GM18511 (cell line): ENCODE measurements at regions not wholly inside any gene's neighbourhood (a gene's known extent, or its start where the extent isn't known, plus 50 kb on each side); places are given as distances from the start of the nearest gene placed in this dataset.

ENCODE experiments used
- ATAC-seq: cut with Tn5 transposase; IDR thresholded peaks from one replicate; pipeline ENCODE4 v1.9.1; 2021; ENCODE audit warnings: mild to moderate bottlenecking, moderate library complexity; ENCODE audit not compliant: unreplicated experiment

DNA sequence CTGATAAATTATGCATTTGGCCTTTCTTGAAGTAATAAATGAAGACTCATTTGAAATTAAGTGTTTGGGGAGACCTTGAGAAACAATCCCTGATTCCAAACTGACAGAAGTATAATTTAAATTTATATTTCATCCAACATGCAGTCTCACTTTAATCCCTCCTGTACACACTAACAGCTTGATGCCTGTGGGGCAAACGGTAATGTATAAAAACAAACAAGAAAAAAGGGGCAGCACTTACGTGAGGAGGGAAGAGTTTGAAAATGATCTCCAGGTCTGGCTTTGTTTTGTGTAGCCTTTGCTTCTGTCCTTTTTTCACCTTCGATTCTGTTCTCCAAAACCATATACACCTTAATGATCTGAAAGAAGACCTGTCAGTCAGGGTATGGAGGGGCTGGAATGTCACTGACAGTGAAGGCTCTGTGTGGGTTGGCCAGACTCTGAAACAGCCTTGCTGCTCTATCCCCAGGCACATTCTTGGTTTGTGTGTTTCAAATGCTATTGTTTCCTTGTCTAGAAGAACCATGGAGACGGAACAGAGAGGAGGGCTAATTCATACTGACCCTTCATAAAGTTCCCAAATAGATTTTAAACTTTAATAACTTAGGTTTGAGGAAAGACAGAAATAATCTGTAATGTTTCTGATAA is 338.2 kb upstream of the WWC1 start:
- ATAC-seq, result no peak

DNA sequence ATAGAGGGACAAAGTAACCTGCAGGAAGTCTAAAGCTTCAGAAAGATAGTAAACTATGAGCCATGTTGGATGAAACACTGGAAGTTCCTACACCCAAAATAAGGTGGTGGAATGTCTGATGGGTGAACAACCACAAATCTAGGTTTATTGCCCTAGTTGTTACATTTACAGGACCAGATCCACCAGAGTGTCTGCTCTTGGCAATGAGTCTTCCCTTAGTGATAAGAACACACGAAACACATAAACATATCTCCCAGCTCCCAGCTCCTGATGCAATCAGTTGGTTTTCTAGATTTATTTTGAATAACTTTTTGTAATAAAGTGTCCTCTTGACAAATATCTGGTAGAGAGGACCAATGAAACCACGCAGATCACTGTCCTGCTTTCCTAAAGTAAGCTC is 329.7 kb upstream of the WWC1 start:
- no peak for ATAC-seq

DNA sequence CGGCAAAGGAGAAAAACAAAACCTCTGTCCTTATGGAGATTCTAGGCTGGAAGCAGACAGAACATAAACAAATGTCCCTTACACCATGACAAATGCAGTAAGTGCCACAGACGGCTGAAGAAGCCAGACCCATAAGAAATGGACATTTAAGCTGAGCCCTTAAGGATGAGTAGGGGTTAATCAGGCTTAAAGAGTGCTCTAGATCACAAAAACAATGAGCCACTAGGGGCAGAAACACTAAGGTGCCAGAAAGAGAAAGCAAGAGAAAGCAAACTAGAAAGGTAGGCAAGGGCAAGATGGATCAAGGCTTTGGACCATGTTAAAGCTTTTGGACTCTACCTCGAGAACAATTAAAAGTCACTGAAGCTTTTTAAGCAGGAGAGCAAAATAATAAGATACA is 326.9 kb upstream of the WWC1 start:
- no peak for ATAC-seq

DNA sequence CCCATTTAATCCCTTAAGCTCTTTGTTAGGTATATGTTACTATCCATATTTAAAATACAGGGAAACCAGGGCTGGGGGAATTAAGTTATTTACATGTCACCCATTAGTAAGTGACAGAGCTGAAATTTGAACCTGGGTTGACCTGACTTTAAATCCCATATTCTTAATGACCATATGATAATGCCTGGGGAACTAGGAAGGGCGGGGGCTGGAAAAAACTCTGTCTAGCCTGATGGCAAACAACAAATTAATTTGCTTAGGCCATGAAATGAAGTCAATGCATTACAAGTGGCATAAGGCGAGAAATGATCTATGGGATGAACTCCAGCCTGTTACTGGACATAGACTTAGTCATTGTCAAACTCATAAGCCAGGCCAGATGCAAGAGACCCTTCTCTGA is 325.7 kb upstream of the WWC1 start:
- ATAC-seq, result no peak

DNA sequence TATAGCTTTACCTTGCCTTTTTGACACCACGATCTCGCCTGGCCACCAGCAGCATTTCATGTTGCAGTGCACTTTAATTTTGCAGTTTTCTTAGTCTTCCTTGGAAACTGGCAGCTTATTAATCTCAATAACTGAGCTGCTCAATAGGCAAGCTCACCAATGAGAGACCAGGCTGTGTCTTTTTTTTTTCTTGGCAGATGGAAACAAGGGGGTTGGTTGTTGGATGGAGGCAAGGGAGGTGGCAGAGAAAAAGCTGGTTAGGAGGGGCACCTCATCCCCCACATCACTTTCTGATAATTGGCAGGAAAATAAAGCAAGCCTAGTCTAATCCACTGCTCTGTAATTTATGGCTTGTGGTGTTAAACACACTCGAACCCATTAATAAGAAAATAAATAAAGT is 324.5 kb upstream of the WWC1 start:
- ATAC-seq, result no peak

DNA sequence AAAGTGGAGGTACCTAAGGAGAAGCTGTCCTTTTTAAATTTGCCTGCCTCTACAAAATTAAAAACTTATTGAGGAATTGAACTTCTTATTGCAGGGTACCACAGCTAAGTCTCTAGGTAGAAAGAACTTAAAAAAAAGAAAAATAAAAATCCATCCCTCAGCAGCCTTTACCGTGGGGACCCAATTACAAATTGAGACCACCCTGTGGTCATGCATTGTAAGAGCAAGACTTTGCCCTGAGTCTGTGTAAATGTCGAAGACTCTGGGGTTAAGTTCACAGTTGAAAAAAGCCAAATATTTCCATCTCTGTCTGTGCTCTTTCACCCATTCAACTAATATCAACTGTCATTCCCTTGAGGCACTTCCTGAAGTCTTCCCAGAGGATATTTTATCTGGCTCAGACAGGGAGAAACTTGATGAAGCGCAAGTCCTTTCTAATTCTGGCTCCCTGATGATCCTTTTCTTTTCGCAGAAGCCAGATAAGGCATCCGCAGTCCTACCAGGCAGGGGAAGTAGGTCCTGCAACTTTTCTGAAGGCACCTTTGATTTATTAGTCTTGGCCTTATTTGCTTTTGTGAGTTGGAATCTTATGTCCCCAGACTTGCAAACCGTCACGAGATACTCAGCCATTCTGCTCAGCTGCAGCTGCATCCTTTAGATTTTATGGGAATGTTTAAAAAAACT is 323.8 kb upstream of the WWC1 start:
- ATAC-seq, result no peak

DNA sequence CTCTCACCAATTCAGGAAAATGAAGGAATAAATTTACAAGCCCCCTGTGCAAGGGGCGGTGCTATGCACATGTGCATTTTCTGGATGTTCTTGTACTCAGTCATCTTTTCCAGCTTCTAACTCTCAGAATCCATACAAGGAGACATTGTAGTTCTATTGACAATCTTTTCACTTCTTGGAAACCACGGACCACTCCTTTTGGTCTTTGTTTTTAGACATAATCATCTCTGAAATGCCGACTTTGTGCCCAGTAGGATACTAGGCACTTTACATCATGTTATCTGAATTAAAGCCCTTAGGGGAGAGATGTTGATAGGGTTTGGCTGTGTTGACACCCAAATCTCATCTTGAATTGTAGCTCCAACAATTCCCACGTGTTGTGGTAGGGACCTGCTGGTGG is 322.6 kb upstream of the WWC1 start:
- no peak for ATAC-seq

DNA sequence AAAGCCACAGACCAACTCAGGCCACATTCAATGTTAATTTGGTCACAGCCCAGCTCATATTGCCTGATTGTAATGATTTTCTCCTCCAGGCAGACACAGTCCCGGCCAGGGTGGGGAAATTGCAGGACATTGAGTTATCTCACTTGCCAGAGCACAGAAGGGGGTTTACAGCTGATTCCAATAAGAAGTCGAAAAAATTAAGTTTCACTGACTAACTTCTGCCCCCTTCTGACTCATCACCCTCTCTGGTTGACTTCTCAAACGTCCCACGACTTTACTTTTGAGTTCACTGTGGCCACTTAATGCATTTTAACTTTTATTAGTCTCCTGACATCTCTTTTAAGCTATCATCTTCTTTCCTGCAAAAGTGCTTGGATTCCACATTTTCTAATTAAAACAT is 321.4 kb upstream of the WWC1 start:
- no peak for ATAC-seq

DNA sequence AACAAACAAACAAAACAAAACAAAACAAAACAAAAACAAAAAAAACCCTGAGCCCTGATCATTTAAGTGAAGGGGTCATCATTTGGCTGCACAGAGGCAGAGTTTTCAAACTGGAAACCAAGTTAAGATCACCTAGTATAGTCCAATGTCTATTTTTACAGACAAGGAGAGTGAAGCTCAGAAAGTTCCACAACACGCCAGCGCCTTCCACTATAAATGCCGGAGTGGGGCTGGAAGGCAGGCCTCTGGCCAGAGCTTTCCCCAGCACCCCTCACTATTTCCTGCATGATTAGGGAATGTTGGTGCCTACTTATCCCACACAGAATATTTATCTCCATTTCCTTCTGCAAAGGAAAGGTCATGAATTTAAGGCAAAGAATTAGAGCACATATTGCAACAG is 319.7 kb upstream of the WWC1 start:
- ATAC-seq, result no peak

DNA sequence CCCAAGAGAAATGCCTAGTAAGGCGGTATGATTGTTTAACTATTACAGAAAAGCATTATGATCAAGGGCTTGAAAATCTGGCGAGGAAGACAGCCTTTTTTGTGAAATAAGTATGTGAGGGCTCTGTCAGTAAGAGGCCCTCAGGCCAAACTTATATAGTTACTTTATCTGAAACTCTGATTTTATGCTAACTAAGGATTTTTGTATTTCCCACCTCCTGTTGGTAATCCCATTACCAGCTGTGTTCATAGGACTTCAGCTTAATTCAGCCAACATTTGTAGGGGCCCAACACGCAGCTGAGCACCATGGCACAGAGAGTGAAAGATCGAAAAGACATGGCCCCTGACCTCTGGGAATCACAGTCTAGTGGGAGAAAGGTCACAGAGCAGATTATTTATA is 318.3 kb upstream of the WWC1 start:
- ATAC-seq, result no peak

DNA sequence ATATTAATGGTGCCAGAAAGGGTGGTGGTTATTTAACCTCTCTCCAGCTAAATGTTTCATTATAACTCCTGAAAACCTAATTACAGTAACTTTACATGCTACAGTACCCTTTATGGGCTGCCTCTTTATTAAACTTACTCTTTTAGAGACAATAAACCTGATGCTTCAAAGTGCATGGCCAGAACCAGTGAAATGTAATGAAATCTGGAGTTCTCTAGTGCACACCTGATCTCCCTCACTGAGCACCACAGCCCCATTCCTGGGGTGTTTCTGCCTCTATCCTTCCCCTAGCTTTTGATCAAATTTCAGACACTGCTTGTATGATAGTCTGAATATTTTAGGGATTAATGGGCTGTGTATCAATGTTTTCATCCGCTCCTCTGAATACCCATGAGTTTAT is 306.5 kb upstream of the WWC1 start:
- ATAC-seq, result no peak

DNA sequence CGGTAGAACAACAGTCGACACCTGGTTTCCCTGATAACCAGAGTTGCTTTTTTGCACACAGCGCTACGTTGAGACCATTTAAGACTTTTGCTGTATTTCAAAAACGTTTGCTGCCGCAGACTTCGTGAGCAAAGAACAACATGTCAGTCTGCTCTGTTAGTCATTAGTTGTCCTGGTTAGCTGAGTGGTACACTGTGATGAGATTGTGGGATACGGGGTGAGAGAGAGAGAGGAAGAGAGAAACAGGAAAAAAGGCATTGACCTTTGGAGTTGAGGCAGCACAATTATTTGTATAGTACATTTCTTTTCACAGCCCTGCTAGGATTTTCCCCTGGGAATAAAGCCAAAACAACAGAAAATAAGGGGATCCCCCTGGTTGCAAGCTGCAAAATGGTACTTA is 306.1 kb upstream of the WWC1 start:
- no peak for ATAC-seq

DNA sequence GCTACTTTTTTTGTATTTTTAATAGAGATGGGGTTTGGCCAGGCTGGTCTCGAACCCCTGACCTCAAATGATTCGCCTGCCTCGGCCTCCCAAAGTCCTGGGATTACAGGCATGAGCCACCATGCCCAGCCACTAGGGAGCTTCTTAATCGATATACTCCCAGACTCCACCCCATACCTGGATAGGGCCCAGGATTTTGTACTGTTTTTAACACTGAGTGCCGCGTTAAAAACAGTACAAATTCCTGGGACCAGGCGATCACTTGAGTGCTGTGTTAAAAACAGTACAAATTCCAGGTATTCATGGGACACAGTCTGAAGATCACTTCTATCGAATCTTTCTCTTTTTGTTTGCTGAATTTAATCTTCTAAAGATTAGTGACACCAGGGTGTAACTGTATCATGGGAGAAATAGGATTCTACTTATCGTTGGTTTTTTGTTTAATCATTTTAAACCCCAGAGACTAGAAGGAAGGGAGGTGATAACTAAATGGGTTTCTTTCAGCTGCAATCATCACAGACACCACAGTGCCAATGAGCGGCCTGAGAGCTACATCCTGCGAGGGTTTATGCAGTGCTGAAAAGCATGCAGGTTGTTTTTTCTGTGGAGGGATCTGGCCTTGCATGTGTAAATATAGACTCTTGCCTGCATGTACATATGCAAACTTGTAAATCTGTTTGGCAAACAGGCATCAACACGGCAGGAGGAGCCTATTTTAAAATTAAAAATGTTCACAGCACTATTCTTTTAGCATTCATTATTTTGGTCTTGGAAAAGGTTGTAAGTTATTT is 303.8 kb upstream of the WWC1 start:
- ATAC-seq, result no peak

DNA sequence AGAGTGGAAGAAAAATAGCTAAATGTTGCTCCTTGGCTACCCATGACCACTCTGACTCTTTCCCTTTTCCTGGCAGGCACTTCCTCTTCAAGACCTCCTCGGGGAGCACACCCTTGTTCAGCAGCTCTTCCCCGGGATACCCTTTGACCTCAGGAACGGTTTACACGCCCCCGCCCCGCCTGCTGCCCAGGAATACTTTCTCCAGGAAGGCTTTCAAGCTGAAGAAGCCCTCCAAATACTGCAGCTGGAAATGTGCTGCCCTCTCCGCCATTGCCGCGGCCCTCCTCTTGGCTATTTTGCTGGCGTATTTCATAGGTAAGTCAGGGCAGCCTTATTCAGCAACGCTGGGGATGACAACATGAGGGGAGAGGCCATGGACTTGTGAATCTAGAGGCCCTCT is 298.6 kb upstream of the WWC1 start:
- ATAC-seq, result no peak

DNA sequence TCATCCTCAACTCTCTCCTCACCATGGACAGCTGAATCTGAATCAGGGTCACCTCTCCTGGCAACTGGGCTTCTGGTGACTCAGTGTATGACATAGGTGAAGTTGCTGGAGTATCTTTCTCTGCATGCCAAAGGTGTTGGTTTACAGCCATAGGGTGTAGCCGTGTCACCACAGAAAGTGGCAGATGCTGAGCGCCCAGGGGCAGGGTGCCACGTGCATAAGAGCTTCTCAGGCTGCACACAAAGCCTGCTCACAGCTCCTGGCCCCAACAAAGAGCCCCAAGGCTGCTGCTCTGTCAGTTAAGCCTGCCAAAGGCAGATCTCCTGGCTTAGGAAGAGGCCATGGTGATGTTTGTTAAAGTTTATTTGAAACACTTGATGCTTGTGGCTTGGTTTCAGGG is 297.7 kb upstream of the WWC1 start:
- ATAC-seq, result no peak

DNA sequence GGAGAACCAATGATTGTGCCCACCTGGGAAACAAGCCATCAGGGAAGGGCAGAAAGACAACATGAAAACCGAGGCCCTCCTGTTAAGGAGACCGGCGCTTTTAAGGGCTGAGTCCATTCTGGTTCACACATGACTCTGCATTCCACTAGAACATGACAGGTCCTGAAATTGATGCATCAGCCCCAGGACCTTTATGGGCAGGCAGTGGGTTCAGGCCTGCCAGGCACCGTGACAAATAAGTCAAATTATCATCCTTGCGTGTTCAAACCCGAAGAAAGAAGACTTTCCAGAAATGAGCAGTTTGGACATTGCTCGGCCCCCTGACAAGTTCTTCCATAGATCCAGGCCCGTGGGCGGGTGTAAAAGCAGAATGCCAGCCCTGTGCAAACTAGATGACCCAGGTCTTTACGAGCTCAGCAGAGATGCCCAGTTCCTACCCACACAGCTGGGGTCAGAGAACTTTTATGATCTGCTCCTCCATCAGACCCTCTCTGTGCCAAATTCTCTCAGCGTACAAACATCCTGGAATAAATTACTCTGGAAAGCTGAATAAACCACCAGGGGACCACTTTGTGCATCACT is 295.5 kb upstream of the WWC1 start:
- no peak for ATAC-seq

DNA sequence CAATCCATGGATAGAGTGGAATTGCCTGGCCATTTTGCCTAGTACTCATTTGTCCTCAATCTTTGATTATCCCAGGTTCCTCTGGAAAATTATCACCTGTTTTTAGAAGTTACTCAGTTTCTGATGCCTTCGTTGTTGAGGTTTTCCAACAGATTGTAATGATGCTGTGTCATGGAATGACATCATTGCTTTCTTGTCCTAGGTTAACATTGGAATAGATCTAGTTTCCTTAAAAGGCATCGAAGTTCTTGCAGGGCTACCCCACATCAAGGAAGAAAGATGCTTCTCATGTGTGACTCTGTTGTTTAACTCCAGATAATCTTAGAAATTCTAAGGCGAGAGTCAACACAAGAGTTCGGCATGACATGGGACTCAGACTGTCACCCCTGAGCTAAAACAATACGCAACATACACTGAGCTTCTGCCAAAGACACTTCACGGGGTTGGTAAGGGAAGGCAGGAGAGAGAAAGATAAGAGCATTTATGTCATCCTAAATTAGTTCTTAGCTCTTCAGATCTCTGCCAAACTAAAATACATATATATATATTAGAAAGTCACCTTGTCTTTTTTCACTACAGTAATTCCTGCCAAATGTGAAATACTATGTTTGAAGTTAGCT is 293.2 kb upstream of the WWC1 start:
- ATAC-seq, result no peak

DNA sequence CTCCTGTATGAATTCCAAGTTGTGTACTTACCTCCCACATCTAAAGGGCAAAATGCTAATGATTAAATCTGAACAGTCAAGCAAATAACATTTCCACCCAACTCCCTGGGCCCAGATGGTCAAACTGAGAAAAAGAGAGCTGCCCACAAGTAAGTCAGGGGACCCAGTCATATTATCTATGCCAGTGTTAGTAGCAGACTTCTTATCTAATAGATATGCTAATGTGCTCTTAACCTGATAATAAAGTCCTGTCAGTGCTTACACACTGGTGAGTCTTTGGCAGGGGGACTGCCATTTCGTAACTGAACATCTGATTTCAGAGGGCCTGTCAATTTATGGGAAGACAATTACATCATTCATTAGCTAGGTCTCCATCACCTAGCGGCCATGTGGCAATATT is 292.3 kb upstream of the WWC1 start:
- no peak for ATAC-seq

DNA sequence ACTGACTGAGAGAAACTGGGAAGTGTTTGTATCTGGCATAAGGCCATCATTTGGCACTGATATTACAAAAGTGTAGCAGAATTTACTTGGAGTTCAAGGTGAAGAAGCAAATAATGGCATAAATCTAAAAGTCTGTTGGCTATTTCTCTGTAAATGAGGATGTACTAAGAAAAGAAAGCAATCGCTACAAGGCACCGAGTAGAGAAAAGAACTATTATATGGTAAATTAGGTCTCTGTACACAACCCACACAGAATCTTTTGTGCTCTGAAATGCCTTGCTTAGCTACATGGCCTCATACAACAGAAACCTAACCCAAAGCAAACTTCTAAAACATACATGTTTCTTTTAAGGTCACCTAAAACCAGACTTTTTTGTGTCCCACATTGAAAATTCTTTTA is 290.1 kb upstream of the WWC1 start:
- ATAC-seq, result no peak

DNA sequence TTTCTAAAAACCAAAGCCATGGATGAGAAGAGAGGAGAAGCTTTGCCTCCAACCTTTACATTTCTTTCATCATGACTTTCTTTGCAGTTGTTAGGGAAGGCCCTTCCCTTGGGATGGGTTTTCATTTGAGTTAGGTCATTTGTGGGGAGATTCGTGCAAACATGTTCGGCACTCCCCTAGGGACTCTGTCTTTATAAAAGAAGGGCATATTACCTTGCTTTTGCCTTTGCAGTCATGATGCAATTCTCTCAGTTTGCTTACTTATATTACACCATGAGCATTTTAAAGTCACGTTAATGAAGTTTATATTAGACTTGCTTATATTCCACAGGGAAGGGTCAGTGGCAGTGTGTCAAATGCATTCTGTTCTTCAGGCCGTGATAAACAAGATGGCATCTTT is 289.3 kb upstream of the WWC1 start:
- ATAC-seq, result no peak

DNA sequence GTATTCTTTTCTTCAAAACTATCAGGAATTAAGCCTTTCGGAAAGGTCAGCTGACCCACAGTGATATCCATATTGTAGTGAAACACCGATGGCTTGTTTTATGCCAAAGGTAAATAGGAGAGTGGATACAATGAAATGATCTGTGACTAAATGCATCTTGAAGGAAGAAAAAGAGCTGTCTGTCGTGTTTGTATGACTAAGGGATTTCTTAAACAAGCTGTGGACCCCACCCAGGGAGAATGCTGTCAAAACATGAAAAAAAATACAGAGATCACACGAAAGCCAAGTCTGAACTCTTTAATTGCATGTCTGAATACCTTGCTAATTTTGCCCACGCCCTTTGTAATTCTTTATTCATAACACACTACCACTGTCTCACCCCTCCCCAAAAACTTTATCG is 286.4 kb upstream of the WWC1 start:
- no peak for ATAC-seq

DNA sequence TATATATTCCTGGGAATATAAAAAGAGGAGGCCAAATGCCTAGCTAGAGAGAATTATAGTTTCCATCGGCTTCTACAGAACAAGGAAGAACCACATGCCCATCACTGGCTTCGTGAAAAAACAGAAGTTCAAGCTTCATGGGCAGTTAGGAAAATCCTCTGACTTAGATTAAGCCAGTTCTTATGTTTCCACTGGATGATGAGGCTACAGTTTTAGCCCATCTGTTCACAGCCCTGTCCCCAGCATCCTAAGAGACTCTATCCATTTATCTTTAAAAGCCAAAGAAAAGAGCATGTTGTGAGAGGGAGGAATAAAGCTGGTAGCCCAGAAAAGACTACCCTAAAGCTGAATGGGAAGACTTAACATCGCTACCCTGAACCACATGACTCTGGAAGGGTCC is 285.5 kb upstream of the WWC1 start:
- ATAC-seq, result no peak
